MM.1S (cell line): ENCODE measurements at regions not wholly inside any gene's neighbourhood (a gene's known extent, or its start where the extent isn't known, plus 50 kb on each side); places are given as distances from the start of the nearest gene placed in this dataset.

Source experiments
- DNase-seq: peaks from one replicate; pipeline ENCODE4 v3.0.0-alpha.2; 2015
- H2AFZ ChIP-seq: fragments of 300-600 bp; sonication (generic); 2 replicates; pipeline ENCODE4 v1.6.0; 2016; ENCODE audit warnings: antibody characterized with exemption, low read length
- H3F3A ChIP-seq: fragments of 300-600 bp; sonication (generic); 2 replicates; pipeline ENCODE4 v1.6.1; 2016; ENCODE audit warnings: mild to moderate bottlenecking, antibody characterized with exemption, low read length, moderate library complexity, mixed read lengths; ENCODE audit not compliant: insufficient read depth
- H3K27ac ChIP-seq: fragments of 300-600 bp; sonication (generic); 2 replicates; pipeline ENCODE4 v1.5.1; 2016; ENCODE audit warnings: mild to moderate bottlenecking, low read length
- H3K27me3 ChIP-seq: fragments of 300-600 bp; sonication (generic); replicated peaks from 2 replicates; pipeline ENCODE4 v1.6.0; 2016; ENCODE audit warnings: low read length; ENCODE audit not compliant: insufficient read depth
- H3K36me3 ChIP-seq: fragments of 300-600 bp; sonication (generic); replicated peaks from 2 replicates; pipeline ENCODE4 v1.6.1; 2016; ENCODE audit warnings: mild to moderate bottlenecking, low read length, mixed read lengths; ENCODE audit not compliant: insufficient read depth
- H3K4me1 ChIP-seq: fragments of 300-600 bp; sonication (generic); 2 replicates; pipeline ENCODE4 v1.6.1; 2016; ENCODE audit warnings: low read length, mixed read lengths
- H3K4me2 ChIP-seq: fragments of 300-600 bp; sonication (generic); 2 replicates; pipeline ENCODE4 v1.6.0; 2016; ENCODE audit warnings: low read depth, low read length
- H3K4me3 ChIP-seq: fragments of 300-600 bp; sonication (generic); 2 replicates; pipeline ENCODE4 v1.5.1; 2016; ENCODE audit warnings: low read length, mixed read lengths
- H3K79me2 ChIP-seq: fragments of 300-600 bp; sonication (generic); 2 replicates; pipeline ENCODE4 v1.6.1; 2016; ENCODE audit warnings: mixed run types, low read length, mixed read lengths
- H3K9ac ChIP-seq: fragments of 300-600 bp; sonication (generic); 2 replicates; pipeline ENCODE4 v1.6.1; 2016; ENCODE audit warnings: low read length, mixed read lengths
- H3K9me2 ChIP-seq: fragments of 300-600 bp; sonication (generic); replicated peaks from 2 replicates; pipeline ENCODE4 v1.6.1; 2016; ENCODE audit warnings: mild to moderate bottlenecking, low read length, mixed read lengths; ENCODE audit not compliant: insufficient read depth
- H3K9me3 ChIP-seq: fragments of 300-600 bp; sonication (generic); replicated peaks from 2 replicates; pipeline ENCODE4 v1.6.1; 2016; ENCODE audit warnings: mild to moderate bottlenecking, low read length, mixed read lengths; ENCODE audit not compliant: insufficient read depth
- H4K20me1 ChIP-seq: fragments of 300-600 bp; sonication (generic); 2 replicates; pipeline ENCODE4 v1.6.1; 2016; ENCODE audit warnings: mild to moderate bottlenecking, low read length, moderate library complexity, mixed read lengths; ENCODE audit not compliant: insufficient read depth
- CTCF ChIP-seq: fragments of 300-600 bp; sonication (generic); IDR thresholded peaks from 2 replicates; pipeline ENCODE4 v1.5.1; 2016; ENCODE audit warnings: antibody characterized with exemption, low read length, mixed read lengths
- EZH2 ChIP-seq: fragments of 300-600 bp; sonication (generic); optimal IDR thresholded peaks from 2 replicates; pipeline ENCODE3; 2017; ENCODE audit warnings: low read depth, mild to moderate bottlenecking, antibody characterized with exemption, low read length, mixed read lengths
- EZH2phosphoT487 ChIP-seq: fragments of 300-600 bp; sonication (generic); IDR thresholded peaks from 2 replicates; pipeline ENCODE4 v1.6.1; 2018; ENCODE audit warnings: antibody characterized with exemption, low read length

GRCh38 chr5:18900644-18901043 is 1087.4 kb downstream of the CDH18 start:
- Histone ChIP-seq H3F3A (no peaks in the 10 kb centered on the region), H3K9me2 (no peaks in the 10 kb centered on the region), H3K9ac (no peak overlapping the region), H3K4me2 (no peak overlapping the region), H3K4me3 (no peak overlapping the region), H3K79me2 (no peaks in the 10 kb centered on the region), H3K27me3 (no peaks in the 10 kb centered on the region), H3K27ac (no peak overlapping the region), H2AFZ (no peak overlapping the region), H3K36me3 (no peaks in the 10 kb centered on the region), H3K9me3 (no peaks in the 10 kb centered on the region), H4K20me1 (no peaks in the 10 kb centered on the region), H3K4me1 (no peaks in the 10 kb centered on the region)
- no peak for DNase-seq
- TF ChIP-seq EZH2: no peak
- no peak for TF ChIP-seq EZH2phosphoT487
- no peak for TF ChIP-seq CTCF

GRCh38 chr5:18920966-18921365 is 1067.0 kb downstream of the CDH18 start:
- Histone ChIP-seq H4K20me1 (no peaks in the 10 kb centered on the region), H3K4me1 (peaks cover 14% of the 10 kb centered on the region), H3K9ac (no peak overlapping the region), H3K4me2 (no peak overlapping the region), H3K27me3 (no peaks in the 10 kb centered on the region), H3K79me2 (no peaks in the 10 kb centered on the region), H2AFZ (no peak overlapping the region), H3K9me2 (no peaks in the 10 kb centered on the region), H3K9me3 (no peaks in the 10 kb centered on the region), H3K36me3 (no peaks in the 10 kb centered on the region), H3K27ac (no peak overlapping the region), H3F3A (no peaks in the 10 kb centered on the region), H3K4me3 (no peak overlapping the region)
- no peak for DNase-seq
- TF ChIP-seq CTCF: no peak
- no peak for TF ChIP-seq EZH2
- no peak for TF ChIP-seq EZH2phosphoT487

GRCh38 chr5:18932081-18932480 is 1055.9 kb downstream of the CDH18 start:
- H3K4me1 ChIP-seq: no peaks in the 10 kb centered on the region
- no peak for DNase-seq
- H3K9ac ChIP-seq: no peak overlapping the region
- H3K27me3 ChIP-seq: no peaks in the 10 kb centered on the region
- no peaks in the 10 kb centered on the region for H3K9me3 ChIP-seq
- H3K27ac ChIP-seq: no peak overlapping the region
- H3F3A ChIP-seq: no peaks in the 10 kb centered on the region
- no peak overlapping the region for H3K4me2 ChIP-seq
- TF ChIP-seq CTCF: no peak
- no peaks in the 10 kb centered on the region for H3K36me3 ChIP-seq
- H3K4me3 ChIP-seq: no peak overlapping the region
- H2AFZ ChIP-seq: no peak overlapping the region
- no peaks in the 10 kb centered on the region for H4K20me1 ChIP-seq
- H3K9me2 ChIP-seq: no peaks in the 10 kb centered on the region
- no peaks in the 10 kb centered on the region for H3K79me2 ChIP-seq

GRCh38 chr5:18944771-18945170 is 1043.2 kb downstream of the CDH18 start:
- DNase-seq: no peak
- TF ChIP-seq EZH2: no peak
- no peak for TF ChIP-seq CTCF
- TF ChIP-seq EZH2phosphoT487: no peak

More at GRCh38 chr5:18944771-18945170, 1043.2 kb downstream of the CDH18 start:
- Histone ChIP-seq H3K4me1 (0 out of 2 replicates have a peak, but pooled peaks cover 6% of the 10 kb centered on the region), H3K36me3 (no peaks in the 10 kb centered on the region), H3K79me2 (no peaks in the 10 kb centered on the region), H3K9me2 (no peaks in the 10 kb centered on the region), H2AFZ (no peak overlapping the region), H3K9ac (no peak overlapping the region), H3K9me3 (no peaks in the 10 kb centered on the region), H3F3A (no peaks in the 10 kb centered on the region), H3K4me3 (no peak overlapping the region), H3K27ac (no peak overlapping the region), H3K27me3 (no peaks in the 10 kb centered on the region), H4K20me1 (no peaks in the 10 kb centered on the region), H3K4me2 (no peak overlapping the region)
